HEK293T (cell line): ENCODE measurements at regions not wholly inside any gene's neighbourhood (a gene's known extent, or its start where the extent isn't known, plus 50 kb on each side); places are given as distances from the start of the nearest gene placed in this dataset.

Experiments
- FOXM1 ChIP-seq: fragments of 450-650 bp; IDR thresholded peaks from 2 replicates; pipeline ENCODE4 v1.6.1; 2017; ENCODE audit warnings: mild to moderate bottlenecking, borderline replicate concordance
- NFRKB ChIP-seq: fragments of 450-650 bp; IDR thresholded peaks from 2 replicates; pipeline ENCODE4 v1.6.1; 2016; ENCODE audit warnings: mild to moderate bottlenecking, moderate library complexity
- SP1 ChIP-seq: fragments of 450-650 bp; IDR thresholded peaks from 2 replicates; pipeline ENCODE4 v1.6.1; 2017

DNA sequence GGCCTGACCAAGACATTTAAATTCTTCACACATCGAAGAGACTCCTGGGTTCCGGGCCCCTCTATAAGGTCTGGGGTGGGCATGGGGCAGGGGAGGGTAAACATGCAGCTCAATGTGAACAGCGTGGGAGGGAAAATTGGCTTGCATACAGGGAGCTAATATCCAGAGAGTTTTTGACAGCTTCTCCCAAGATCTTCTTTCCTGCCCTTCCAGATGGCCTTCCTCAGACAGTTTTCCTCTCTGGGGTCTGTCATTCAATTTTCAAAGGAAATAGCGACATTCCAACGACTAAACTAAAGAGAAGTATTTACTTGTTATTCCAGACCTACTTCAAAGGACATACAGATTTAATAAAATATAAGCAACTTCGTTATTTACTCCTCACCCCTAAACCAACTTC is 1030.6 kb downstream of the MCTP2 start:
- TF ChIP-seq FOXM1 (no peak), NFRKB (no peak), SP1 (no peak)
